Left forelimb (tissue), 1 donor: ENCODE measurements at regions not wholly inside any gene's neighbourhood (a gene's known extent, or its start where the extent isn't known, plus 50 kb on each side); places are given as distances from the start of the nearest gene placed in this dataset.

ENCODE experiments used
- DNase-seq: peaks from one replicate; pipeline ENCODE4 v3.0.0-alpha.2; 2018; ENCODE audit warnings: low spot score

GRCh38 chr13:109593230-109593629 is 193.2 kb downstream of the IRS2 start:
- DNase-seq: no peak

- DNase-seq: no peak
Observed at GRCh38 chr13:109592770-109593169, 193.6 kb downstream of the IRS2 start.

- no peak for DNase-seq
Observed at GRCh38 chr13:109587689-109588088, 198.7 kb downstream of the IRS2 start.

- DNase-seq: no peak
Observed at GRCh38 chr13:109586509-109587346, 199.7 kb downstream of the IRS2 start.

GRCh38 chr13:109584844-109585361 is 201.5 kb downstream of the IRS2 start:
- DNase-seq: no peak

- no peak for DNase-seq
Observed at GRCh38 chr13:109577191-109577700, 209.1 kb downstream of the IRS2 start.

GRCh38 chr13:109576331-109576813 is 210.0 kb downstream of the IRS2 start:
- no peak for DNase-seq

- DNase-seq: no peak
Observed at GRCh38 chr13:109575821-109576220, 210.6 kb downstream of the IRS2 start.

GRCh38 chr13:109572389-109572788 is 214.0 kb downstream of the IRS2 start:
- no peak for DNase-seq

- DNase-seq: no peak
Observed at GRCh38 chr13:109569958-109570711, 216.2 kb downstream of the IRS2 start.

- no peak for DNase-seq
Observed at GRCh38 chr13:109568339-109568818, 218.0 kb downstream of the IRS2 start.

- DNase-seq: no peak
Observed at GRCh38 chr13:109567315-109567714, 219.1 kb downstream of the IRS2 start.

- no peak for DNase-seq
Observed at GRCh38 chr13:109565877-109566276, 220.5 kb downstream of the IRS2 start.

GRCh38 chr13:109548374-109548773 is 238.0 kb downstream of the IRS2 start:
- DNase-seq: no peak

- DNase-seq: no peak
Observed at GRCh38 chr13:109547942-109548341, 238.4 kb downstream of the IRS2 start.

- no peak for DNase-seq
Observed at GRCh38 chr13:109545931-109546330, 240.5 kb downstream of the IRS2 start.

GRCh38 chr13:109541081-109541480 is 245.3 kb downstream of the IRS2 start:
- no peak for DNase-seq

GRCh38 chr13:109537584-109537983 is 248.8 kb downstream of the IRS2 start:
- no peak for DNase-seq

- DNase-seq: no peak
Observed at GRCh38 chr13:109533350-109533749, 253.0 kb downstream of the IRS2 start.

GRCh38 chr13:109529964-109530363 is 256.4 kb downstream of the IRS2 start:
- DNase-seq: no peak

- DNase-seq: no peak
Observed at GRCh38 chr13:109521719-109522118, 264.7 kb downstream of the IRS2 start.

GRCh38 chr13:109517517-109517916 is 268.9 kb downstream of the IRS2 start:
- no peak for DNase-seq

- no peak for DNase-seq
Observed at GRCh38 chr13:109516186-109516585, 270.2 kb downstream of the IRS2 start.
